GM21528 (cell line): ENCODE measurements at regions not wholly inside any gene's neighbourhood (a gene's known extent, or its start where the extent isn't known, plus 50 kb on each side); places are given as distances from the start of the nearest gene placed in this dataset.

ENCODE experiments used
- ATAC-seq: cut with Tn5 transposase; IDR thresholded peaks from one replicate; pipeline ENCODE4 v1.9.1; 2021; ENCODE audit warnings: mild to moderate bottlenecking, moderate library complexity; ENCODE audit not compliant: unreplicated experiment, low FRiP score

DNA sequence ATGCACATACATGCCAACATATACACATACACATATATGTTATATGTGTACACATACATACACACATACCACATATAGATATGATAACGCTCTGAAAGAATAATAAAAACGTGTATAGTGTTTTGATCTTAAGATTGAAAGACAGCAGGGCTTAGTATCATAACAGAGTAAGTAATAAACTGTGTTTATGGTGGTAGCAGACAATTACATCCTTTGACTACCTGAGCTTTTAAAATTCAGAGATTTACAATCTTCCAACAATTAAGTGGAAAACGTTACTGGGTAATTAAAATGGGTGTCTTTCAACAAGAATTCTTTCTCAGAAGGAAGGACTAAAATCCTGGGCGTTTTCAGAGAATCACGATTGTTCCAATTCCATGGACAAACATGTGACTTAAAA lies 552.4 kb downstream of the EPHA4 start:
- ATAC-seq, result no peak

DNA sequence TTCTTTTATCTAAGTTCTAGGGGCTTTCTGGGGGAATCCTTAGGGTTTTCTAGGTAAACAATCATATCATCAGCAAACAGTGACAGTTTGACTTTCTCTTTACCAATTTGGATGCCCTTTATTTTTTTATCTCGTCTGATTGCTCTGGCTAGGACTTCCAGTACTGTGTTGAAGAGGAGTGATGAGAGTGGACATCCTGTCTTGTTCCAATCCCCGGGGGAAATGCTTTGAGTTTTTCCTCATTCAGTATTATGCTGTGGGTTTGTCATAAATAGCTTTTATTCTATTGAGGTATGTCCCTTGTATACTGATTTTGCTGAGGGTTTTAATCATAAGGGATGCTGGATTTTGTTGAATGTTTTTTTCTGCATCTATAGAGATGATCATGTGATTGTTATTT lies 549.5 kb downstream of the EPHA4 start:
- no peak for ATAC-seq

DNA sequence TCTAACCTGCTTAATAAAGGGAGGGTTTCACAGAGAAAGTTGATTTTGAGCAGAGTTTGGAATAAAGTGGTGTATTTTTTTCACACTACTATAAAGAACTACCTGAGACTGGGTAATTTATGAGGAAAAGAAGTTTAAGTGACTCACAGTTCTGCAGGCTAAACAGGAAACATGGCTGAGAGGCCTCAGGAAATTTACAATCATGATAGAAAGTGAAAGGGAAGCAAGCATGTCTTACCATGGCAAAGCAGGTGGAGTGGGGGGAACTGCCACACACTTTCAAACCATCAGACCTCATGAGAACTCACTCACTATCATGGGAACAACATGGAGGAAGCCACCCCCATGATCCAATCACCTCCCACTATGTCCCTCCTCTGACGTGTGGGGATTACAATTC lies 546.7 kb downstream of the EPHA4 start:
- no peak for ATAC-seq

DNA sequence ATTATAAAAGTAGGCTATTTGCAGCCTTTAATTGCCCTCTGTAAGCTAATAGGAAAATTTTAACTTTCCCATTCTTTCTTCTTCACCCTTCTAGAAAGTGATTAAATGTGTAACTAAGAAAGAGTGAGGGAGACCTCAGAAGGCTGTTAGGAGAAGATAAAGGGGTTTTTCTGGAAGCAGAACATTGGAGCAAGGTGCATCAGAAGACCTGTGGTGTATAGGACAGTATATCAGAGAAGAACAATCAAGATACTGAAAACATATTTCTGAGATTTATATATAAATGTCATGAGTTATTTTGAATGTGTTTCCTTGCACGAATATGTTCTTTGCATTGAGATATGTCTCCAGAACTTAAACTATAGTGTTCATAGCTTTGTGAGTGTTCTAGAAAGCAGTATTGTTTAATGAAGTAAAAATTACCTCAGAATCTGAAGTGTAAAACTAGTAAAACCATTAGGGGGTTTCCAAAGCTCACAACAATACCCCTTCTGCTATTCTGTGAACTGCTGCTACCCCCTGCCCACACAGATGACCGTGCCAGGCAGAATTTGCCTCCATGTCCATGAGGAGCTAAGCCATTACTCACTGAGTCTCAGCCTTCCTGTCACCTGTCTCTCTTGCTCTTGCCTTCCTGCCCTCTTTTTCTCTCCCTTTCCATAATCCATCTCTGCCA lies 537.9 kb downstream of the EPHA4 start:
- ATAC-seq, result no peak

DNA sequence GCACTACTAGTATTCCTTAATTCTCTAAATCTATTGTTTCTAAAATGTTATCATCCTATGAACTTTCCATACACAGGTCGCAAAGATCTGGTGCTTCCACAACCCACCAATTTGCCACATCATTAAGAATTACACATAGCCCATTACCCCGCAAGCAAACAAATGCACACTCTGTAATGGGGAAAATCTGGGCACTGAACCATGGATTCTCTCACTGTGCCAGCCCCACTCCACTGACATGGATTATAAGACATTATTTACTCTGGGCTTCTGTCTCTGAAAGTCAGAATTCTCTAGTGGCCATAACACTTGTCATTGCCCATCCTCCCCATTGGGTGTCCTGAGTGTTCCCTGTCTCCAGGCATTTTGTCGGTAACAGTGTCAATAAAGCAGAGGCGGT lies 537.1 kb downstream of the EPHA4 start:
- ATAC-seq, result no peak

DNA sequence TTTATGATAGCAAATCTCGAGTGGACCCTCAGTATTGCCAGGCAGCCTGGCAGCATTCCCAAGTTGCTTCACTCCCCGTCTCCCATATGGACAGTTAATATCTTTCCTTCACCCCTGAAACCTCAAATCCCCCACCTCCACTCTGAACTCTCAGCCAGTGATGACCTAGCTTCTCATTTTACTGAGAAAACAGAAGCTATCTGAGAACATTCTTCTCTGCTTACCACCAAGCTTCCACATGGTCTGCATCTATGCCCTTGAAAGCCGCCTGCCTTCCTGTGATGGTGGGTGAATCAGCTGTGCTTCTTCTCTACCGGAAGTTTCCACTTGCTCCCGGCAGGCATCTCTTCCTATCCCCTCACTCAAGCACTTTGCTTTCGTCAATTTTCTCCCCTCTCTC lies 529.2 kb downstream of the EPHA4 start:
- ATAC-seq, result no peak

DNA sequence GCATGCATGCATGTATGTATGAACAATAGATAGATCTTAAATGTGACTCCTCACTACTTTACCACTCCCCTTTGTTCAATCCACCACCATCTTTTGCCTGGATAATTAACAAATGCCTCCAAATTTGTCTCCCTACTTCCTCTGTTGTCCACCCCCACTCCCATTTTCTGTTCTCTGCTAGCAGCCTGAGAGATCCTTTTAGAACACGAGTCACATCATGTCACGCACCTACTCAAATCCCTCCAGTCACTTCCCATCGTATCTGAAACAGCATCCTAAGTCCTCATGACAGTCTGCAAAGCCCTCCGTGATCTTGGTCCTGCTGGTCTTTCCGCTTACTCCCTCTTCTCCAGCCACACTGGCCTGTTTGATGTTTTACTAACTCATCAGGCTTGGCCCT lies 527.3 kb downstream of the EPHA4 start:
- ATAC-seq, result no peak

DNA sequence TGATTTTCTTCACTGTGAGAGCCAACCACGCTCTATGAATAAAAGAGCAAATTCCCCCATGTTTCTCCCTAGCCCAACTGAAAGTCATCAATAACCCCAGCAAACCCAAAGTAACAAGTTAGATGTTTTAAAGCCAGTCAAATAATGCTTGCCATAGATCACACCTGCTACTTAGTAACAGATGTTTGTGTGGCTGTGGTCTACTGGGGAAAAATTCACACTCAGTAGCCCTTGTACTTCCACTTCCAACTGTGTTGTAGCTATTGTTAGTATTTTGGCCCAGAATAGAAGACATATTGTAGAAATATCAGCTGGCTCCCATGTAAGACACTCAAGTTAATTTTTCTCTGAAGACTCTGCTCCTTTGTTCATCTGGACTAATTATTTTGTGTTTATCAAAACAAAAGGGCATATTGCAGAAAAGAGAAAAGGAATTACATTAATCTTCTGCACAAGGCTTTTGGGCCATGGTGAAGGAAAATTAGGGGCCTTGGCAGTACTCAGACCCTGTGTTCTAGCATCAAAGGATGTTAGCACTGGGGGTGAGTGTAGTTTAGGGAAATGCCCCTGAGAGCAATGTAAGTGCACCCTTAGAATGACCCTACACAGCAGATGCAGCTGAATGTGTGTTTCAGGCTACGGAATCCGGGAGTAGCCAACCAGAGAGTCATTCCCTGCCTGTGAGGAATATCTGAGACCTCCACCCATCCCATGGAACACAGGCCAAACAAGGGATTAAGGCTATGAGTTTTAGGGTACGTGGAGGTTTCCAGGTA lies 521.9 kb downstream of the EPHA4 start:
- no peak for ATAC-seq

DNA sequence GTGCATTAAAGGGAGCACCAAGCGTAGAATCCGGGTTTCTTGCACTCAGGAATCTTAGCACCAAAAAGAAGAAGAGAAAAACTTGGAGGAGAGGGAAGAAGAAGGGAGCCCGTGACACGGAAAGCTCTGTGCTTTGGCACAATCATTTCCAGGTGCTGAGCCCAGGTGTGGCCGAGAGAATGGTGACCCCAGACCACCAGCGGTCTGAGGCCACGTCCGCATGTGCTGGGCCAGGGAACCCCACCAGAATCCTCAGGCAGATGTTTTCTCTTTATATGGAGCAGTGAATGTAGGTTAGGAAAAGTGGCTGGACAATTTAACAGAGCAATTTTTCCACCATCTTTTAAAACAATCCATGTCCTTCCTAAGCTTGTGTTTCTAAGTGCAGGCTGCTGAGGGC lies 520.9 kb downstream of the EPHA4 start:
- no peak for ATAC-seq

DNA sequence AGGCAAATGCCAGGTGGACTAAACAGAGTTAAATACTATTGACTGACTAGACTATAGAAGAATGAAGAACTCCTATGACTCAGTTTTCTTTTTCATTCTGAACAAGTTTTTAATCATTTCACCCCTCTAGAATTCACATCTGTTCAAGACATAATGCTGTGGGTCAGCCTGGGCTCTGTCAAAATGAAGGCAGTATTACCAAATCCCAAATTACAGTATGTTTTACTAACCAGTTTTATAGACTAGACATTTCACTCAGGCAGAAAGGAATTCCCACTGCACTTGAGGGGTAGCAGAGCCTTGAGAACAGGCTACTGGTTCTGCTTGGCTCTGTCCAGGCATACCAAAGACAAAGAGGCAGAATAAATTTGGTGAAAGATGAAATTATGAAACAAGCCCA lies 511.7 kb downstream of the EPHA4 start:
- ATAC-seq, result no peak

DNA sequence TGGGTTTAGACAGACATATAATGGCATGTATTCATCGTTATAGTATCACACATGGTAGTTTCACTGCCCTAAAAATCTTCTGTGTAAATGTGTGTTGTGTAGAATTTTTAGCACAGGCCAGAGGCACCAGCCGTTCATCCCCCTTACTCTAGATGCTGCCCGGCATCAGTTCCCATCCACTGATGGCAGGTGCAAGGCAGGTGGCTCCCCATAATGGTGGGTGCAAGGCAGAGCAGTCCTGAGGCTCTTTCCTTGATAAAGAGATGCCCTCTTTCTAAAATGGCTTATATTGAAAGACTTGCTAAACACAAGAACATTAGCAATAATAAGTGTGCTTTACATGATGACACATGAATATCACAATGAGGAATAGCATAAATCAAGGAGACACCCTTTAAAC lies 508.5 kb downstream of the EPHA4 start:
- no peak for ATAC-seq

DNA sequence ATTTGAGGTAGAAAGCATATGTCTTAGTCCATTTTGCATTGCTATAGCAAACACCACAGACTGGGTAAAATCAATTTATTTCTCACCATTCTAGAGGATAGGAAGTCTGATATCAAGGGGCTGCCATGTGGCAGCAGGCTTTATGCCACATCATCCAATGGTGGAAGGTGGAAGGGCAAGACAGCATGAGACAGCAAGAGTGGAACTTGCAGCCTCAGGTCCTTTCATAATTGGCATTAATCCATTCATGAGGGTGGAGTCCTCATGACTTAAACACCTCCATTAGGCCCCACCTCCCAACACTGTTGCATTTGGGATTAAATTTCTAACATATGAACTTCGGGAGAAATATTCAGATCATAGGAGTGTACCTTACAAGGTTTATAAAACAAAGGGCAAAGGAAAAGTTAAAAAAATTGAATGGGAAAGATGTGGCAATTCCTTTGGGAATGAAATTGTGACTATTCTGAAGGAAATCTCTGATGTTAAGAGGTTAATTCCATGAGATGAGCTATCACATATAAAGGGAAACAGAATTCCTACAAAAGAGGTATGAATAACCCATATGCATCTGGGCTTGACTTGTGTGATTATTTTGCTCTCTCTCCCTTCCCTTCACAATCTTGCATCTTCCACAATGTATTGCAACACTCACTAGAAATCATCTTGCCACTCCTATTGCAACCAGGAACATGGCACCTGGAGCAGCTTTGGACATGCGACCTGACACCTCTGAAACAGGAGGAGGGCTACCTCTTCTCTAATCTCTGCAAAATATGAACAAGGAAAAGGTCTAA lies 507.8 kb downstream of the EPHA4 start:
- no peak for ATAC-seq

DNA sequence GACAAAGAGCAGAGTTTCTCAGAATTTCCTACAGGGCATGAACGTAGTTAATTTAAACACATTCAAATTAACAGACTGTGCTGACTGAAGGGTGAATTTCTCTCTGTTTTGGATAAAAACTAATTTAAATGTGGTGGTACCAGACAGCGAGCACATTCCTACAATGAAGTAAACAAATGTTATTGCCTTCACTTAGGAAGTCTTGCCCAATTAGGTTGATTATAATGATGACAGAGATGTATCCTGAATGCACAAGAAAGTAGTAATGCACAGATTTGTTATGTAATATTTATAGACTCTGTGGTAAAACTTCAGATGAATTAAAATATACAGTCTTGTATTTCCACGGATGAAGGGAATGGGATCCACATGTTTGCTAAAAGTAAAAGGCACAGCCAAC lies 507.2 kb downstream of the EPHA4 start:
- no peak for ATAC-seq

DNA sequence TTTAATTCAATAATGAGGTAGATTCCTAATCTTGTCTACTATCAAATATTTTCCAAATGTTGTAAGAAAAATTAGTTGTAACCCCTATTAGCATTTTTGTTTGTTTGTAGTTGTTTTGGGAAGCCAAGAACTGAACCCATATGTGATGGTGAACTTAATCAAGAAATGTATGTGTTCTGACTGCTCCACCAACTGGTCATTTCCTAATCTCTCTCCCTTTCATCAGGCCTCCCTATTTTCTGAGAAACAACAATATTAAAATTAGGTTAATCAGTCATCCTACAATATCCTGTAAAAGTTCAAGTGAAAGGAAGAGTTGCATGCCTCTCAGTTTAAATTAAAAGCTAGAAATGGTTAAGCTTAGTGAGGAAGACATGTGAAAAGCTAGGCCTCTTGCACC lies 504.0 kb downstream of the EPHA4 start:
- no peak for ATAC-seq

DNA sequence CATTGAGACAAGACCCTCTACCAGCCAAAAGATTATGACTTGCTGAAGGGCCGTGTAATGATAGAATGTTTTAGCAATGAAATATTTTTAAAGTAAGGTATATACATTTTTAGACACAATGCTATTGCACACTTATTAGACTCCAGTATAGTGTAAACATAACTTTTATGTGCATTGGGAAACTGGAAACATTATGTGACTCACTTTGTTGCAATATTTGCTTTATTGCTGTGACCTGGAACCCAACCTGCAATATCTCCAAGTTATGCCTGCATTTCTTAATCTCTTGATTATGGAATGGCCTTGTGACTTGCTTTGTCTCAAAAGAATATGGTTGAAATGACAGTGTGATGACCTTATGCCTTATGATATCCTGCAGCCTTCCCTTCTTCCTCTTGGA lies 502.0 kb downstream of the EPHA4 start:
- no peak for ATAC-seq

DNA sequence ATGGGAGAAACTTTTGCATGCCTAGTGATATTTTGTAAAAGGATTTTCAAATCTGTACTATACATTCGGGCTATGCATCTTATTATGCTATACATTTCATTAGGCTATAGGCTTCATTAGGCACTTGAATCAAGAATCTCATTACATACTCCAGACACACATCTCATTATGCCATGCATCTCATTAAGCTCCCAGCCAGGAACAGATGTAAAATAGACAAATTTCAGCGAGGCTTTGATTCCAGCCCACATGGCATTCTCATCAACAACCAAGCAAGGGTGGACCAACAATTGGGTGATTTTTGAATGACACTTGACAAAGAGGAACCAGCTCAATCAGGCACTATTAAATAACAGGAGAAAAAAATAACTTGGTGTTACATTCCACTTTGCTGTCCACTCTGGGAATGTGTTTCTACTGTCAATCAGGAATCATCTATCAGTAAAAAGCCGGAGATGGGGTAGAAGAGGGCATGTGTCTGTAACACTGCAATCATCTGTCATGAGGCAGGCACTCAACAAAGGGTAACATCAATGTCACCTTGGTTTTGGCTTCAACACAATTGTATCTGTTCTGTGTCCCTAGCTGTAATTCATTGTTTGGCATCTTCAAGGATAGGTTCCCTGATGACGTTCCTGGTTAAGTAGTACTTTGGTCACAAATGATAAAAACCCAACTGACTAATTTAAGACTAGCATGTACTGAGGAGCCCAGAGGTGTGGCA lies 498.6 kb downstream of the EPHA4 start:
- ATAC-seq, result no peak

DNA sequence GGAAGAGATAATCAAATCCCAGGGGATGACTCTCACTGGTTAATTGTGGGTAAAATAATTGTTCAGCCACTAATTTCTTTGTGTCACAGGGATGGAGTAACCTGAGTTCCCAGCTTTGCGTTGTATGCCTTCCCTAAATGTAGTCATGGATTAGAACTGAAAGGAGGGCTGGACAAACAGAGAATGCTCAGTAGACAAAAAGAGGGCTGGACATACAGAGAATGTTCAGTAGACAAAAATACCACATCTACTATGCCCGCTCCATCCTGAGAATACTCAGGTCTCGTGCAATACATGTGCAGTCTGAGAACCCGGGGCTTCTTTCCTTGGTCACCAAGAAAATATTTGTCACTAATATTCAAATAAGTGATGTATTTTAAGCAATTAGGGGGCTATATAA lies 497.9 kb downstream of the EPHA4 start:
- ATAC-seq, result no peak

DNA sequence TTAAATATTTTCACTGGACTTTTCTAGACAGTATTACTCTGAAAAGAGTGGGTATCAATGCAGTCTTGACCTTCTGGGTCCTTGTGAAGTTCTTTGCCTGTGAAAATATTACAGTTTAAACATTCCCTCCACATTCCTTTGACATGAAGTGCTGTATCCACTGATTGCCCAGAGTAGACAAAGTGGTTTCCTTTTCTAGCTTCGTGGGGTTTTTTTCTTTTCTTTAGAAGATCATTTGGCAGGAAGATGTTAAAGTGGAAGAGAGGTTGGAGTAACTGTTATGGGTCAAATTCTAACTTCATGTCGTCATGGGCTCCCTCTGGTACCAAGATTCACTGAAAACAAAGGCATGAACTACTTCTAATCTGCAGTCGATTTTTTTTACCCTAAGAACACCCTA lies 496.9 kb downstream of the EPHA4 start:
- ATAC-seq, result no peak

DNA sequence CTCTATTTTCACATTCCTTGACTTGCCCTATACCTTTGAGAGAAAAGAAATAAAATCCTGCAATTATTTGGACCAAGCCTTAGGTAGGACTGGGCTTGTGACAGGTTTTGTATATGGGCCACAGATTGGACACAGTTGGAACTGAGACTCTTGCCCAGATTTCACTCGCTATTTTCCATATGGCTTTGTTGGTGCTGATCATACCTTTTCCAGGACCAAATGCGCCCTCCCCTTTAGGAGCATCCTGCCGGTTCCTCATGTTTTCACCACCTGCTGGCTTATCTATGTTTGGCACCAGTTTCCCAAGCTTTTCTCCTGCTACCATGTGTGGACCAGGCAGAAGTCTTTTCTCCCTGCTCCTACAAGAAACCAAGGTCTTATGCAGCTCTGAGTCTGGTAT lies 494.9 kb downstream of the EPHA4 start:
- ATAC-seq, result no peak

DNA sequence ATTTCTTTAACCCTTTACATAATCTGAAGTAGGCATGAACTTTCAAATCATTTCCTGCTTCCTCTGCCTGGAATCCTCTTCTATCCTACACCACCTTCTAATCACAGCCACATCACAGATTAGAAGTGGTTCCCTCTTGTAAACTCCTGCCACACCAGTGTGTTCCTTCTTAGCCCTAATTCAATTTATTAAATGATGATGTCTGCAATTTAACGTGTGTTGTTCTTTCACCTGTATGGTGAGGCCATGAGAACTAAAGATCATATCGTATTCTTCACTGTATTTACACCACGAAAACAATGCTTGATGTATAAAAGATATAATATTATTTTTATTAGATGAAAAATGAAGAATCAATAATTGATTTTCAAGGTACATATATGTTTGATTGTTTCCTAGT lies 494.3 kb downstream of the EPHA4 start:
- ATAC-seq, result no peak

DNA sequence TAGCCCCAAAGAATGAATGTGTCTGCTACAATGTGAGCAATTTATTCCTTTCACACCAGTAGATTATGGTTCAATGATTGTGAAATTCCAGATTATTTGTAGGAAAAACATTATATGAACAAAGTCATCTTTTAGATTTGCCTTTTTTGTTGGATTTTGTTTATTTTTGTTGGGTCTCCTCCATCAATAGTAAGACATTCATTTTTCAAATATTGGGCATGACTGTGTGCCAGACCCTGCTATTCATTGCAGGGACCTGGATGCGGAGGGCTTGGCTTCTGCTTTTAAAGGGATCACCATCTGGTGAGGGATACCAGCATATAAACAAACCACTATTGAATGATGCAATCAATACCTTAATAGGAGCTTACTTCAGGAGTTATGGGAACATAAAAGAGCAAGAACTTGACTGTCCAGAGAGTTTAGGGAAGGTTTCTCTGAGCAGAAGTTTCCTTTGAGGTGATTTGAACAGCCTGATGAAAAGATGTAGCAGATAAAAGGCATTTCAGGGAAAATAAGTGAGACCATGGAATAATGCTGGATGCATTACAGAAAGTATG lies 486.7 kb downstream of the EPHA4 start:
- ATAC-seq, result no peak
